A549 (cell line): ENCODE measurements at regions not wholly inside any gene's neighbourhood (a gene's known extent, or its start where the extent isn't known, plus 50 kb on each side); places are given as distances from the start of the nearest gene placed in this dataset.

ENCODE experiments used
- ATAC-seq, 2 experiments: fragments of 200-7000 bp in 1 of 2; fragments of >200 bp in 1 of 2; cut with Nextera tagmentation in 1 of 2; cut with Tn5 transposase in 1 of 2; 3 replicates each; pipeline versions ENCODE4 v1.8.0 to v1.9.1; 2018 to 2020; ENCODE audit warnings: mild to moderate bottlenecking in 1 of 2, moderate library complexity in 1 of 2
- CTCF ChIA-PET: fragments of 300-600 bp; sonication (Branson Sonifier 250); formaldehyde crosslinking; extraction: SDS; loops from one replicate; lab custom pipeline; 2021; ENCODE audit warnings: antibody characterized with exemption, inconsistent platforms; lab: Yijun Ruan, JAX
- POLR2A ChIA-PET: fragments of 350-600 bp; formaldehyde crosslinking; extraction: SDS; loops from one replicate; lab custom pipeline; 2021; ENCODE audit warnings: antibody characterized with exemption, inconsistent platforms; lab: Yijun Ruan, JAX
- DNase-seq, 2 experiments: peaks; one replicate each; pipeline versions ENCODE4 v3.0.0 to v3.0.0-alpha.2; 2011 to 2016; ENCODE audit warnings: low read depth in 1 of 2, low spot score in 1 of 2
- FAIRE-seq: peaks from 2 replicates; lab custom pipeline; 2011; peaks lifted over from hg19 to GRCh38; lab: Jason Lieb, UNC
- H3K27ac ChIP-seq, 2 experiments: fragments of >200 bp; sonication (Bioruptor Twin); formaldehyde crosslinking; 3 replicates each; pipeline ENCODE4 v1.5.1; 2016 to 2017
- H3K4me1 ChIP-seq: fragments of >200 bp; sonication (Bioruptor Twin); formaldehyde crosslinking; 3 replicates; pipeline ENCODE4 v1.6.1; 2016
- H3K4me2 ChIP-seq: fragments of >200 bp; sonication (Bioruptor Twin); formaldehyde crosslinking; 3 replicates; pipeline ENCODE4 v1.6.1; 2016
- H3K4me3 ChIP-seq: fragments of >200 bp; sonication (Bioruptor Twin); formaldehyde crosslinking; 3 replicates; pipeline ENCODE4 v1.5.1; 2016
- H3K9me3 ChIP-seq: fragments of >200 bp; sonication (Bioruptor Twin); formaldehyde crosslinking; 3 replicates; pipeline ENCODE4 v1.6.1; 2016
- CBX2 ChIP-seq: fragments of 200-600 bp; sonication (generic); IDR thresholded peaks from 2 replicates; pipeline ENCODE4 v1.6.1; 2016; ENCODE audit warnings: low read depth, mild to moderate bottlenecking, borderline replicate concordance
- CHD4 ChIP-seq: fragments of 200-600 bp; sonication (generic); IDR thresholded peaks from 2 replicates; pipeline ENCODE4 v1.6.1; 2016; ENCODE audit warnings: antibody characterized with exemption, mild to moderate bottlenecking, borderline replicate concordance
- CTCF ChIP-seq: fragments of >200 bp; sonication (Bioruptor Twin); formaldehyde crosslinking; IDR thresholded peaks from 3 replicates; pipeline ENCODE4 v1.5.1; 2016
- EP300 ChIP-seq, 2 experiments: fragments of >200 bp; sonication (Bioruptor Twin); formaldehyde crosslinking; IDR thresholded peaks; 2 replicates in 1 of 2; 3 replicates in 1 of 2; pipeline ENCODE4 v1.6.1; 2016 to 2017
- FOSB ChIP-seq: fragments of 250-450 bp; sonication (Bioruptor Pico); IDR thresholded peaks from 2 replicates; pipeline ENCODE4 v1.5.0; 2020; ENCODE audit warnings: mild to moderate bottlenecking, moderate library complexity
- GATA3 ChIP-seq: IDR thresholded peaks from 2 replicates; pipeline ENCODE4 v1.6.1; 2012; ENCODE audit warnings: borderline replicate concordance
- HDAC2 ChIP-seq: fragments of 200-600 bp; sonication (generic); IDR thresholded peaks from 2 replicates; pipeline ENCODE4 v1.6.1; 2016
- HOXB5 ChIP-seq: fragments of 250-450 bp; sonication (Bioruptor Pico); IDR thresholded peaks from 2 replicates; pipeline ENCODE4 v1.5.0; 2020; ENCODE audit warnings: mild to moderate bottlenecking, moderate library complexity
- JUN ChIP-seq, 2 experiments: fragments of >200 bp; sonication (Bioruptor Twin); formaldehyde crosslinking; IDR thresholded peaks; 2 replicates in 1 of 2; 3 replicates in 1 of 2; pipeline ENCODE4 v1.6.1; 2016 to 2017
- MAFK ChIP-seq: fragments of 450-650 bp; IDR thresholded peaks from 2 replicates; pipeline ENCODE4 v1.6.1; 2014; ENCODE audit not compliant: partially characterized antibody
- NFE2L2 ChIP-seq: fragments of 150-350 bp; conservative IDR thresholded peaks from 2 replicates; pipeline ENCODE4 v1.6.1; 2014; ENCODE audit warnings: low read length
- NR3C1 ChIP-seq: fragments of >200 bp; sonication (Bioruptor Twin); formaldehyde crosslinking; IDR thresholded peaks from 3 replicates; pipeline ENCODE4 v1.6.1; 2017
- RARB ChIP-seq: fragments of 250-450 bp; sonication (Bioruptor Pico); IDR thresholded peaks from 2 replicates; pipeline ENCODE4 v1.8.0; 2021; ENCODE audit warnings: mild to moderate bottlenecking, moderate library complexity
- RFX5 ChIP-seq: fragments of 450-650 bp; IDR thresholded peaks from 2 replicates; pipeline ENCODE4 v1.7.1; 2014; ENCODE audit warnings: antibody characterized with exemption, mild to moderate bottlenecking, moderate library complexity
- SMC3 ChIP-seq: fragments of >200 bp; sonication (Bioruptor Twin); formaldehyde crosslinking; IDR thresholded peaks from 3 replicates; pipeline ENCODE4 v1.6.1; 2018; ENCODE audit warnings: inconsistent platforms
- USF2 ChIP-seq: fragments of 450-650 bp; IDR thresholded peaks from 2 replicates; pipeline ENCODE4 v1.6.1; 2014; ENCODE audit warnings: antibody characterized with exemption
- WGBS: methylation state at CpG from one replicate; pipeline ENCODE4 v1.1.6; 2017; ENCODE audit errors: missing lambda C conversion rate; 5-methylcytosine and 5-hydroxymethylcytosine counted together

- TF ChIP-seq EP300 (IDR thresholded peaks at IDR 0.05), result no peak
- TF ChIP-seq MAFK, result peak; percentile 2
- ChIA-PET CTCF (interaction anchor here (0.6 to 4.1 kb wide), 6 partner anchors 7 to 1765 kb away, joined by 3 to 57 read pairs (median 8); no protein-coding TSS in a partner anchor), POLR2A (no interaction called here)
These were observed 131.5 kb upstream of the PFKP start for GRCh38 chr10:2935647-2936386.

GRCh38 chr10:2933924-2934323 is 133.4 kb upstream of the PFKP start:
- FAIRE-seq (no peak), DNase-seq (no peak), ATAC-seq (peak in 1 of 2 experiments; percentile 51; a peak in 3 of 6 replicates)
- H3K27ac ChIP-seq, result peak overlapping the region in 1 of 2 experiments; percentile 30; a peak in 1 of 6 replicates
- TF ChIP-seq HOXB5 (CRISPR knock-in tag) (no peak), JUN (IDR thresholded peaks at IDR 0.05) (no peak), GATA3 (no peak), USF2 (no peak), NR3C1 (no peak), SMC3 (no peak), RARB (CRISPR knock-in tag) (no peak), CHD4 (no peak), FOSB (CRISPR knock-in tag) (no peak)
- peaks cover 6% of the 10 kb centered on the region for H3K4me1 ChIP-seq
- ChIA-PET CTCF (no interaction called here), POLR2A (no interaction called here)
- H3K9me3 ChIP-seq, result no peaks in the 10 kb centered on the region
- 88% methylated on average over 7 of the region's 7 CpGs for WGBS
- no peak overlapping the region for H3K4me2 ChIP-seq
- H3K4me3 ChIP-seq, result no peak overlapping the region

More at GRCh38 chr10:2935647-2936386, 131.5 kb upstream of the PFKP start:
- 82% methylated on average over 37 of the region's 39 CpGs for WGBS
- no peak overlapping the region for H3K27ac ChIP-seq
- H3K4me1 ChIP-seq, result peaks cover 6% of the 10 kb centered on the region
- no peaks in the 10 kb centered on the region for H3K9me3 ChIP-seq
- H3K4me3 ChIP-seq, result no peak overlapping the region
- ATAC-seq (no peak), FAIRE-seq (no peak), DNase-seq (no peak)
- H3K4me2 ChIP-seq, result no peak overlapping the region

GRCh38 chr10:2933519-2933918 is 133.8 kb upstream of the PFKP start:
- no peak for ATAC-seq
- Histone ChIP-seq H3K4me1 (peaks cover 6% of the 10 kb centered on the region), H3K4me2 (no peak overlapping the region), H3K9me3 (no peaks in the 10 kb centered on the region), H3K27ac (peak overlapping the region; percentile 26 to 51; a peak in 1 of 6 replicates), H3K4me3 (no peak overlapping the region)
- WGBS, result 80% methylated on average over 3 of the region's 3 CpGs
- DNase-seq, result no peak
- CTCF ChIA-PET, result interaction anchor here (12.8 kb wide), 1 partner anchor 112 kb away, joined by 212 read pairs; no protein-coding TSS in a partner anchor
- FAIRE-seq, result no peak
- TF ChIP-seq MAFK (peak; percentile 84), RFX5 (no peak), NFE2L2 (peak; percentile 68)
- POLR2A ChIA-PET, result no interaction called here

GRCh38 chr10:2933071-2933470 is 134.3 kb upstream of the PFKP start:
- DNase-seq (no peak), FAIRE-seq (no peak), ATAC-seq (no peak)
- Histone ChIP-seq H3K4me2 (no peak overlapping the region), H3K4me3 (no peak overlapping the region), H3K27ac (peak overlapping the region; percentile 26 to 51; a peak in 1 of 6 replicates), H3K9me3 (no peaks in the 10 kb centered on the region), H3K4me1 (peaks cover 6% of the 10 kb centered on the region)
- 89% methylated on average over 10 of the region's 10 CpGs for WGBS
- CTCF ChIA-PET, result interaction anchor here (12.8 kb wide), 1 partner anchor 112 kb away, joined by 212 read pairs; no protein-coding TSS in a partner anchor
- POLR2A ChIA-PET, result no interaction called here
- TF ChIP-seq CBX2 (no peak), CTCF (no peak), HDAC2 (no peak)
